Psoas muscle (tissue), 7 donors: ENCODE measurements at regions not wholly inside any gene's neighbourhood (a gene's known extent, or its start where the extent isn't known, plus 50 kb on each side); places are given as distances from the start of the nearest gene placed in this dataset.

ENCODE experiments used
- ATAC-seq, 4 donors: fragments of 200-7000 bp; cut with Tn5 transposase; one replicate each; pipeline ENCODE4 v1.9.1; 2020; ENCODE audit warnings: moderate library complexity in 3 of 4, mild to moderate bottlenecking in 2 of 4
- DNase-seq, 2 donors: peaks; one replicate each; pipeline ENCODE4 v3.0.0-alpha.2; 2020
- H3K27ac ChIP-seq: fragments of 200-600 bp; one replicate; pipeline ENCODE4 v1.8.0; 2022
- H3K27me3 ChIP-seq, 3 donors: fragments of 200-600 bp in 1 of 3; one replicate each; pipeline versions ENCODE4 v1.6.1 to v1.8.0; 2013 to 2022; ENCODE audit warnings: low read length in 2 of 3, mild to moderate bottlenecking in 2 of 3, moderate library complexity in 1 of 3; ENCODE audit not compliant: insufficient read depth in 3 of 3
- H3K36me3 ChIP-seq, 2 donors: fragments of 200-600 bp in 1 of 2; one replicate each; pipeline versions ENCODE4 v1.6.1 to v1.8.0; 2013 to 2022; ENCODE audit warnings: low read depth in 1 of 2, mild to moderate bottlenecking in 1 of 2, moderate library complexity in 1 of 2; ENCODE audit not compliant: insufficient read depth in 1 of 2
- H3K4me1 ChIP-seq: fragments of 200-600 bp; one replicate; pipeline ENCODE4 v1.8.0; 2022
- H3K4me3 ChIP-seq: fragments of 200-600 bp; one replicate; pipeline ENCODE4 v1.8.0; 2022; ENCODE audit warnings: mild to moderate bottlenecking
- H3K9me3 ChIP-seq: fragments of 200-600 bp; one replicate; pipeline ENCODE4 v1.8.0; 2022
- CTCF ChIP-seq: fragments of 200-600 bp; IDR thresholded peaks from one replicate; pipeline ENCODE4 v1.8.0; 2022; ENCODE audit warnings: antibody characterized with exemption
- WGBS, 3 donors: extraction: QIAGEN DNeasy Blood & Tissue Kit; methylation state at CpG; one replicate each; pipeline versions ENCODE4 v1.1.6 to v1.1.7; 2013; 5-methylcytosine and 5-hydroxymethylcytosine counted together
- intact Hi-C, 2 donors: fragments of 100-400 bp; cut with DNase I; formaldehyde crosslinking; loops; one replicate each; pipeline versions ENCODE4 v1.11.0 to v1.14.2; 2022
- donor health status: healthy with polysubstance abuse.
- donor health status: DM: no; HTN: no; CAD: no; lungs with moderate emphysema.
- donor health status: Bipolar disorder and iron deficiency.
- donor health status: healthy.
- donor health status: DM: yes; HTN: yes; CAD: no.
- donor health status: DM: no; HTN: no; CAD: no.
- donor health status: DM: yes; HTN: yes; CAD: no.

- H3K36me3 ChIP-seq = no peaks in the 10 kb centered on the region
- intact Hi-C loops = no loop called here
- TF ChIP-seq CTCF = no peak
- WGBS, 3 donors = 65 to 75% (median 66%) methylated on average over 12 of the region's 12 CpGs
- H3K27ac ChIP-seq = no peak overlapping the region
- no peak for ATAC-seq
- no peak overlapping the region for H3K4me3 ChIP-seq
- no peaks in the 10 kb centered on the region for H3K4me1 ChIP-seq
- H3K9me3 ChIP-seq = no peaks in the 10 kb centered on the region
- no peak for DNase-seq
- H3K27me3 ChIP-seq = no peaks in the 10 kb centered on the region
Measured at GRCh38 chr11:129681344-129682114, 134.1 kb upstream of the TMEM45B start.

- ATAC-seq (no peak), DNase-seq (no peak)
- Histone ChIP-seq H3K27me3 (no peaks in the 10 kb centered on the region), H3K36me3 (no peaks in the 10 kb centered on the region), H3K9me3 (no peaks in the 10 kb centered on the region), H3K27ac (no peak overlapping the region), H3K4me3 (no peak overlapping the region), H3K4me1 (no peaks in the 10 kb centered on the region)
- intact Hi-C loops = no loop called here
- TF ChIP-seq CTCF = no peak
- WGBS, 3 donors = 70 to 72% (median 71%) methylated on average over 3 of the region's 3 CpGs
Measured at GRCh38 chr11:129686269-129686668, 129.4 kb upstream of the TMEM45B start.

DNA sequence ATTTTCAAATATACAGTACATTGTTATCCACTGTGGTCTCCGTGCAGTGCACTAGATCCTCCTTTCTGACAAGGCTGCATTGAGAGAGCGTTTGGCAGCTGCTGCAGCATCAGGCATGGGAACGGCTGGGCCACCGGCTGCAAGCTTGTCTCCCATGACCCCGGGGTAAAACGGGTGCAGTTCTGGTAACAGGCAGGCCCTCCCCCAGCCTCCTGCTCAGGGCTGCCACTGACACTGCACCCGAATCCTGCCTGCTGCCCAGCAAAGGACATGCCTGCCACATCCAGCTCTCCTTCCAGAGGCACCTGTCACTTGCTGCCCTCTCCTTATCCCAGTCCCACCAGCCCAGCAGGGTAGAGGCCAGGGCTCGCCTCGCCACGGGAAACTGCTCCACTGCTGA lies 124.5 kb upstream of the TMEM45B start:
- TF ChIP-seq CTCF = no peak
- no peak for DNase-seq
- ATAC-seq = no peak
- no peaks in the 10 kb centered on the region for H3K36me3 ChIP-seq
- WGBS, 3 donors = 25 to 39% (median 25%) methylated on average over 10 of the region's 10 CpGs
- no peaks in the 10 kb centered on the region for H3K9me3 ChIP-seq
- H3K27me3 ChIP-seq = no peaks in the 10 kb centered on the region
- H3K27ac ChIP-seq = no peak overlapping the region
- H3K4me3 ChIP-seq = no peak overlapping the region
- intact Hi-C loops = no loop called here
- no peaks in the 10 kb centered on the region for H3K4me1 ChIP-seq

GRCh38 chr11:129694538-129694937 lies 121.1 kb upstream of the TMEM45B start:
- intact Hi-C loops = no loop called here
- 69 to 85% (median 82%) methylated on average over 10 of the region's 10 CpGs for WGBS, 3 donors
- H3K27me3 ChIP-seq = no peaks in the 10 kb centered on the region
- no peaks in the 10 kb centered on the region for H3K9me3 ChIP-seq
- H3K36me3 ChIP-seq = no peaks in the 10 kb centered on the region
- no peak for DNase-seq
- no peak for ATAC-seq
- no peak for TF ChIP-seq CTCF
- no peak overlapping the region for H3K4me3 ChIP-seq
- H3K27ac ChIP-seq = no peak overlapping the region
- no peaks in the 10 kb centered on the region for H3K4me1 ChIP-seq

- H3K27ac ChIP-seq = no peak overlapping the region
- whole genome bisulfite sequencing, 3 donors = 70 to 81% (median 78%) methylated on average over 10 of the region's 10 CpGs
- H3K4me3 ChIP-seq = no peak overlapping the region
- intact Hi-C loops = no loop called here
- no peaks in the 10 kb centered on the region for H3K27me3 ChIP-seq
- H3K36me3 ChIP-seq = no peaks in the 10 kb centered on the region
- H3K4me1 ChIP-seq = no peaks in the 10 kb centered on the region
- DNase-seq (no peak), ATAC-seq (no peak)
- H3K9me3 ChIP-seq = no peaks in the 10 kb centered on the region
- no peak for TF ChIP-seq CTCF
Measured at GRCh38 chr11:129694966-129695365, 120.7 kb upstream of the TMEM45B start.
